KBM-7 (cell line): ENCODE measurements at regions not wholly inside any gene's neighbourhood (a gene's known extent, or its start where the extent isn't known, plus 50 kb on each side); places are given as distances from the start of the nearest gene placed in this dataset.
A peak's percentile ranks its signal among the peaks of the same experiment; 100 is the strongest.

ENCODE experiments used
- DNase-seq: peaks from one replicate; pipeline ENCODE4 v3.0.0-alpha.2; 2015
- in situ Hi-C: fragments of 300-500 bp; cut with MboI; formaldehyde crosslinking; loops from 2 replicates; pipeline ENCODE4 v1.14.3; 2020; ENCODE audit warnings: low sequenced_read_pairs, low pct_unique_long_range_greater_than_20kb, mixed read lengths

GRCh38 chr7:13278020-13278419, 590.6 kb downstream of the ARL4A start:
- no peak for DNase-seq
- in situ Hi-C loops = loop anchor here (25.0 kb wide), 1 partner anchor 1409 kb away; no protein-coding TSS in a partner anchor

- DNase-seq = peak; percentile 35
- in situ Hi-C loops = loop anchor here (25.0 kb wide), 1 partner anchor 1407 kb away; no protein-coding TSS in a partner anchor
Measured at GRCh38 chr7:13279854-13280435, 592.5 kb downstream of the ARL4A start.

- in situ Hi-C loops = loop anchor here (25.0 kb wide), 1 partner anchor 1405 kb away; no protein-coding TSS in a partner anchor
- DNase-seq = no peak
Measured at GRCh38 chr7:13282377-13282980, 595.0 kb downstream of the ARL4A start.

GRCh38 chr7:13286916-13287315, 599.5 kb downstream of the ARL4A start:
- in situ Hi-C loops = loop anchor here (25.0 kb wide), 1 partner anchor 1400 kb away; no protein-coding TSS in a partner anchor
- DNase-seq = no peak

GRCh38 chr7:13288516-13288915, 601.1 kb downstream of the ARL4A start:
- in situ Hi-C loops = loop anchor here (25.0 kb wide), 1 partner anchor 1399 kb away; no protein-coding TSS in a partner anchor
- no peak for DNase-seq

GRCh38 chr7:13290975-13291374, 603.5 kb downstream of the ARL4A start:
- no peak for DNase-seq
- in situ Hi-C loops = loop anchor here (25.0 kb wide), 1 partner anchor 1396 kb away; no protein-coding TSS in a partner anchor

GRCh38 chr7:13293264-13294002, 606.0 kb downstream of the ARL4A start:
- in situ Hi-C loops = loop anchor here (25.0 kb wide), 1 partner anchor 1394 kb away; no protein-coding TSS in a partner anchor
- no peak for DNase-seq

- in situ Hi-C loops = no loop called here
- no peak for DNase-seq
Measured at GRCh38 chr7:13307040-13307439, 619.6 kb downstream of the ARL4A start.

- in situ Hi-C loops = no loop called here
- no peak for DNase-seq
Measured at GRCh38 chr7:13308423-13308822, 621.0 kb downstream of the ARL4A start.

- DNase-seq = no peak
- in situ Hi-C loops = no loop called here
Measured at GRCh38 chr7:13309535-13309934, 622.1 kb downstream of the ARL4A start.

- in situ Hi-C loops = no loop called here
- DNase-seq = peak; percentile 14
Measured at GRCh38 chr7:13312307-13312706, 624.9 kb downstream of the ARL4A start.

- in situ Hi-C loops = no loop called here
- no peak for DNase-seq
Measured at GRCh38 chr7:13320333-13320732, 632.9 kb downstream of the ARL4A start.

GRCh38 chr7:13321316-13321715, 633.9 kb downstream of the ARL4A start:
- in situ Hi-C loops = no loop called here

GRCh38 chr7:13322126-13322525, 634.7 kb downstream of the ARL4A start:
- in situ Hi-C loops = no loop called here
- DNase-seq = no peak

More at GRCh38 chr7:13321316-13321715, 633.9 kb downstream of the ARL4A start:
- no peak for DNase-seq

GRCh38 chr7:13327669-13328068, 640.2 kb downstream of the ARL4A start:
- in situ Hi-C loops = no loop called here
- no peak for DNase-seq

- in situ Hi-C loops = no loop called here
- no peak for DNase-seq
Measured at GRCh38 chr7:13333371-13333770, 645.9 kb downstream of the ARL4A start.

GRCh38 chr7:13336227-13336626, 648.8 kb downstream of the ARL4A start:
- no peak for DNase-seq
- in situ Hi-C loops = no loop called here

GRCh38 chr7:13352677-13353076, 636.8 kb downstream of the ETV1 start:
- DNase-seq = no peak
- in situ Hi-C loops = no loop called here

GRCh38 chr7:13359656-13360055, 629.8 kb downstream of the ETV1 start:
- no peak for DNase-seq
- in situ Hi-C loops = no loop called here

GRCh38 chr7:13386741-13387140, 602.7 kb downstream of the ETV1 start:
- in situ Hi-C loops = no loop called here

More at GRCh38 chr7:13386741-13387140, 602.7 kb downstream of the ETV1 start:
- DNase-seq = no peak
